Smooth muscle cell (in vitro differentiated cells): ENCODE measurements at regions not wholly inside any gene's neighbourhood (a gene's known extent, or its start where the extent isn't known, plus 50 kb on each side); places are given as distances from the start of the nearest gene placed in this dataset.

ENCODE experiments used
- DNase-seq: peaks from one replicate; lab custom pipeline; 2025; ENCODE audit not compliant: unreplicated experiment; lab: John Stamatoyannopoulos, UW
- H2AFZ ChIP-seq: fragments of 200-600 bp; sonication (generic); 2 replicates; pipeline ENCODE4 v1.6.0; 2016; ENCODE audit warnings: antibody characterized with exemption, low read depth, mild to moderate bottlenecking
- H3F3A ChIP-seq: fragments of 200-600 bp; sonication (generic); 2 replicates; pipeline ENCODE4 v1.6.0; 2017; ENCODE audit warnings: antibody characterized with exemption, low read depth
- H3K27ac ChIP-seq: fragments of 200-600 bp; sonication (generic); 2 replicates; pipeline ENCODE4 v1.5.1; 2016; ENCODE audit warnings: low read depth, mild to moderate bottlenecking
- H3K27me3 ChIP-seq: fragments of 200-600 bp; sonication (generic); 2 replicates; pipeline ENCODE4 v1.6.1; 2016; ENCODE audit warnings: low read depth, mild to moderate bottlenecking
- H3K36me3 ChIP-seq: fragments of 200-600 bp; sonication (generic); 2 replicates; pipeline ENCODE4 v1.5.1; 2016; ENCODE audit warnings: low read depth
- H3K4me1 ChIP-seq: fragments of 200-600 bp; sonication (generic); 2 replicates; pipeline ENCODE4 v1.5.1; 2016; ENCODE audit warnings: low read depth
- H3K4me2 ChIP-seq: fragments of 200-600 bp; sonication (generic); 2 replicates; pipeline ENCODE4 v1.6.0; 2016; ENCODE audit warnings: mild to moderate bottlenecking
- H3K4me3 ChIP-seq: fragments of 200-600 bp; sonication (generic); 2 replicates; pipeline ENCODE4 v1.5.1; 2016; ENCODE audit warnings: mild to moderate bottlenecking
- H3K79me2 ChIP-seq: fragments of 200-600 bp; sonication (generic); 2 replicates; pipeline ENCODE4 v1.6.0; 2016; ENCODE audit warnings: low read depth, mild to moderate bottlenecking
- H3K9ac ChIP-seq: fragments of 200-600 bp; sonication (generic); 2 replicates; pipeline ENCODE4 v1.6.0; 2016; ENCODE audit warnings: low read depth
- H3K9me3 ChIP-seq: fragments of 200-600 bp; sonication (generic); replicated peaks from 2 replicates; pipeline ENCODE4 v1.5.1; 2016; ENCODE audit warnings: low read depth
- H4K20me1 ChIP-seq: fragments of 200-600 bp; sonication (generic); 2 replicates; pipeline ENCODE4 v1.6.0; 2016; ENCODE audit warnings: low read depth
- CTCF ChIP-seq: fragments of 200-600 bp; sonication (generic); IDR thresholded peaks from 2 replicates; pipeline ENCODE4 v1.5.1; 2017; ENCODE audit warnings: borderline replicate concordance, mild to moderate bottlenecking, antibody characterized with exemption; ENCODE audit not compliant: insufficient read depth, poor library complexity, severe bottlenecking
- WGBS: methylation state at CpG from one replicate; pipeline ENCODE4 v1.1.7; 2016; ENCODE audit warnings: low lambda C conversion rate; 5-methylcytosine and 5-hydroxymethylcytosine counted together

- 88% methylated on average over 3 of the region's 3 CpGs for WGBS
- H3K4me2 ChIP-seq, result no peak overlapping the region
- no peak overlapping the region for H3K4me3 ChIP-seq
- no peaks in the 10 kb centered on the region for H4K20me1 ChIP-seq
- H3F3A ChIP-seq, result no peaks in the 10 kb centered on the region
- no peak for DNase-seq
- H3K9me3 ChIP-seq, result no peaks in the 10 kb centered on the region
- H3K9ac ChIP-seq, result no peak overlapping the region
- H2AFZ ChIP-seq, result no peak overlapping the region
- H3K27ac ChIP-seq, result no peak overlapping the region
- TF ChIP-seq CTCF, result no peak
- no peaks in the 10 kb centered on the region for H3K4me1 ChIP-seq
- H3K79me2 ChIP-seq, result no peaks in the 10 kb centered on the region
- H3K36me3 ChIP-seq, result peaks cover 4% of the 10 kb centered on the region
- no peaks in the 10 kb centered on the region for H3K27me3 ChIP-seq
These were observed 329.6 kb downstream of the GABRB2 start for GRCh38 chr5:161216877-161217276.

- H4K20me1 ChIP-seq, result no peaks in the 10 kb centered on the region
- H3K4me2 ChIP-seq, result no peak overlapping the region
- H3K79me2 ChIP-seq, result no peaks in the 10 kb centered on the region
- H3F3A ChIP-seq, result no peaks in the 10 kb centered on the region
- H3K36me3 ChIP-seq, result no peaks in the 10 kb centered on the region
- H3K4me1 ChIP-seq, result no peaks in the 10 kb centered on the region
- 100% methylated on average over 1 of the region's 1 CpG for WGBS
- no peak overlapping the region for H3K27ac ChIP-seq
- H3K27me3 ChIP-seq, result no peaks in the 10 kb centered on the region
- no peak for DNase-seq
- H3K9me3 ChIP-seq, result no peaks in the 10 kb centered on the region
- no peak for TF ChIP-seq CTCF
- H2AFZ ChIP-seq, result no peak overlapping the region
- H3K4me3 ChIP-seq, result no peak overlapping the region
- H3K9ac ChIP-seq, result no peak overlapping the region
These were observed 334.3 kb downstream of the GABRB2 start for GRCh38 chr5:161212123-161212712.

GRCh38 chr5:161201558-161201957 is 345.0 kb downstream of the GABRB2 start:
- DNase-seq, result no peak
- H3K79me2 ChIP-seq, result no peaks in the 10 kb centered on the region
- H4K20me1 ChIP-seq, result no peaks in the 10 kb centered on the region
- peaks cover 4% of the 10 kb centered on the region for H3K9me3 ChIP-seq
- no peak overlapping the region for H2AFZ ChIP-seq
- no peaks in the 10 kb centered on the region for H3K4me1 ChIP-seq
- H3K36me3 ChIP-seq, result no peaks in the 10 kb centered on the region
- H3K4me3 ChIP-seq, result no peak overlapping the region
- H3K27me3 ChIP-seq, result no peaks in the 10 kb centered on the region
- H3K9ac ChIP-seq, result no peak overlapping the region
- no peak overlapping the region for H3K27ac ChIP-seq
- TF ChIP-seq CTCF, result no peak
- no peaks in the 10 kb centered on the region for H3F3A ChIP-seq
- H3K4me2 ChIP-seq, result no peak overlapping the region

GRCh38 chr5:161190778-161191177 is 338.8 kb upstream of the ATP10B start:
- no peaks in the 10 kb centered on the region for H3K9me3 ChIP-seq
- no peak overlapping the region for H3K9ac ChIP-seq
- no peak overlapping the region for H3K27ac ChIP-seq
- no peaks in the 10 kb centered on the region for H3F3A ChIP-seq
- H3K4me1 ChIP-seq, result peaks cover 7% of the 10 kb centered on the region
- no peak overlapping the region for H3K4me3 ChIP-seq
- no peaks in the 10 kb centered on the region for H3K79me2 ChIP-seq
- no peak overlapping the region for H2AFZ ChIP-seq
- no peaks in the 10 kb centered on the region for H3K27me3 ChIP-seq
- TF ChIP-seq CTCF, result no peak
- no peak overlapping the region for H3K4me2 ChIP-seq
- DNase-seq, result no peak
- WGBS, result 60% methylated on average over 2 of the region's 2 CpGs
- no peaks in the 10 kb centered on the region for H4K20me1 ChIP-seq
- no peaks in the 10 kb centered on the region for H3K36me3 ChIP-seq
